HG02678 (cell line): ENCODE measurements at regions not wholly inside any gene's neighbourhood (a gene's known extent, or its start where the extent isn't known, plus 50 kb on each side); places are given as distances from the start of the nearest gene placed in this dataset.
"Not testable (repeated sequence)": the region's sequence is repeated elsewhere in the genome, so short reads cannot be mapped to it uniquely, and the experiment has no call there.

Experiments used
- ATAC-seq: cut with Tn5 transposase; IDR thresholded peaks from one replicate; pipeline ENCODE4 v1.9.1; 2021; ENCODE audit warnings: mild to moderate bottlenecking, moderate library complexity; ENCODE audit not compliant: unreplicated experiment

DNA sequence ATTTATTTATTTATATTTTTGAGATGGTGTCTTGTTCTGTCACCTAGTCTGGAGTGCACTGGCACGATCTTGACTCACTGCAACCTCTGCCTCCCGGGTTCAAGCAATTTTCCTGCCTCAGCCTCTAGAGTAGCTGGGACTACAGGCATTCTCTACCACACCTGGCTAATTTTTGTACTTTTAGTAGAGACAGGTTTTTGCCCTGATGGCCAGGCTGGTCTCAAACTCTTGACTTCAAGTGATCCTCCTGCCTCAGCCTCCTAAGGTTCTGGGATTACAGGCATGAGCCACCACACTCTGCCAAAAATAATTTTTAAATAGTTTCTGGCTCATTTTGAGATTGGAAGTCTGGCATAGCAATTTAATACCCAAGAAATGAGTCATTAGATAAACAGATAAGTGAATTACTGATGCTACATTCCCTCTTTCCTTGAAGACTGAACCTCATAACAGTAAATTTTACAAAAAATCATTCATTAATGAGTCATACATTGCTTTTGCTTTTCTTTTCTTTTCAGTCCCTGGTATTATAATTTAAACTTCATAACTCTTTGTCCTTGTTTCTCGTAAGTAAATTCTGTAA lies 881.6 kb upstream of the PIK3C3 start:
- no peak for ATAC-seq

DNA sequence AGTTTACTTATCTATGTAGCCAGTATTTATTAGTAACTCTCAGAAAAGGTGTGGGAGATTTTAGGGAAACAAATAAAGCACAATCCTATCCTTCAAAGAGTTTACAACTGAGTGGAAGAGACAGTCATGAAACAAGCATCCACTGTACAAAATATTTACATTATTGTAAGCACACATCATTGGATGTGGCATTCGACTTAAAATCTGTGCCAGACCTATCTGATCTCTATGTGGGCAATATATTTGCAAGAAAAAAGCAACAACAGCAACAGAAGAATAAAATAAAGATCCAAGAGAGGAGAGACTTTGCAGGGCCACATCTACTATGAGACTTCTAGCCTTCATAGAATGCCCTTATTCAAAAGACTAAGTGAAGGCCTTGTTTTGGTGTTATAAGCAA lies 882.1 kb upstream of the PIK3C3 start:
- ATAC-seq = no peak

DNA sequence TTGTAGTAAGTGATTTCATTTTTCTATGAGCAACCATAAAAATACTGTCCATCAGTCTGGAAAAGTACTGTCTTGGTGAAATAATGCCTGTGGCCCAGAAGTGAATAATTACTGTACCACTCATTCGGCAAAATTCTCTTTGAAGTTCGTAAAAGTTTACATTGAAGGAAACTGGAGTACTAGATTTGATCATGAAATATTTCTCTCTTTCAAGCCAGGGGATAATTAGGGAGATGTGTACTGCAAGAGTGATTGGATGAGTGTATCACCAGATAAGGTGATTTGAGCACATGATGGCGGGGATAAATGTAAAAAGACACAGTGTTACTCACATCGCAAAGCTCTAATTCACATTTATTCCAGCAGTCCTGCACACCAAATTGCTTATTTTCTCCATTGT lies 883.2 kb upstream of the PIK3C3 start:
- ATAC-seq = no peak

DNA sequence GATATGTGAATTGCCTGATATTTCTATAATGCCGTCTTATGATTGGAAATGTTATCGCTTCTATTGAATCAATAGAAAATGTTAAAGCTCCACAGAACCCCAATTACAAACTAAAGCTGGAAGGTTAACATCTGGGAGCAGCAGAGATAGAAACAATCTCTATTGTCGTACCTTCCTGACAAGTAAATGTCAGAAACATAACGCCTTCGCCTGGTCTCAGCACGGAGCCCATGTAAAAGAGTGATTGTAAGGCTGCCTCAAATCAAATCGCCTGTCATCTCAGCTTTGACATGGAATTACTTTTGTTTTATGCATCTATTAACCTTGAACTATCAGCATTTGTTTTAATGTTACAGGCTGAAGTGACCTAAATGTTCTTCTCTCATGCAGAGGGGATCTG lies 885.9 kb upstream of the PIK3C3 start:
- ATAC-seq = no peak

DNA sequence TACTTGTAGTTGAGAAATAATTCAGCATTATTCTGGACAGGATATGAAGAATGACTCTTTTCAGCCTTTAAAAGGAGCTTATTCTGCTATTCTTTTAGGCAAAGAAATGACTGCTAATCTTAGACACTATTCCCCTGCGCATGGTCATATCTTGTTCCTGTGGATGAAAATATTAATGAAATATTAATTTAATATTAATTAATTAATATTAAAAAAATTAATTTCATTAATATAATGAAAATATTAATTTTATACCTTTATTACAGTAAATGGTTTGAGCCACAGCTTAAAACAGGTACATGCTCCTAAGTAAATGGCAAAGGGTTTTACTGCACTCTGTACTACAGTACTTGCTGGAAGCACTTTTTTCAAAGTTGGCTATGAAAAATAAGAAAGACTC lies 890.1 kb upstream of the PIK3C3 start:
- no peak for ATAC-seq

DNA sequence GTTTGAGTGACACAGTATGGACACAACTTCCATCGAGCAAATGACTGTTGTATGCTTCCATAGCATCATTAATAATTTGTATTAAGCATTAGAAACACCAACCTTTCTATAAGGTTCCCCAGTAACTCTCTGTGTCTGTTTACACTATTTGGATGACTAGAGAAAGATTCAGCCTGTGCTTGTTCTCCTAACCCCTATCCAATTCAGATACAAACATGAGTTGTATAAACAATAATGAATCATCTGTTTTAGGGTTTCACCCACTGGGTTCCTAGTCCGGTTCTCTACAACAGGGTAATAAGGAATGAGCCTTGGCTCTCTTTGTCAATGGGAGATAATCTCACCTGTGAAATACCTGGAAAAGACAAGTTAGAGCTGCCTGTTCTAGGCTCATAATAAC lies 894.1 kb upstream of the PIK3C3 start:
- no peak for ATAC-seq

DNA sequence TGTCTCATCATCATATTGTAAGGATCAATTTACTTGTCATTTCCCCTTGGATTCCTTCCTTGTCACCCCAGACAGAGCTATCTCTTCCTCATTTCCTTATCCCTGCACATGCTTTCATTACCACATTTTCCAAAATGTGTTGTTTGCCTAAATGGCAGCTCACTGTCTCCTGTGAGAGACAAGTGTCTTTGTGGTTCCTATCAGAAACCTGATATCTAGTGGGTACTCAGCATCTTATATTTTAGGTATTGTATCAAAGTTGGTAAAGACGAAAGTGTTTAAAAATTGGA lies 896.0 kb upstream of the PIK3C3 start:
- no peak for ATAC-seq

DNA sequence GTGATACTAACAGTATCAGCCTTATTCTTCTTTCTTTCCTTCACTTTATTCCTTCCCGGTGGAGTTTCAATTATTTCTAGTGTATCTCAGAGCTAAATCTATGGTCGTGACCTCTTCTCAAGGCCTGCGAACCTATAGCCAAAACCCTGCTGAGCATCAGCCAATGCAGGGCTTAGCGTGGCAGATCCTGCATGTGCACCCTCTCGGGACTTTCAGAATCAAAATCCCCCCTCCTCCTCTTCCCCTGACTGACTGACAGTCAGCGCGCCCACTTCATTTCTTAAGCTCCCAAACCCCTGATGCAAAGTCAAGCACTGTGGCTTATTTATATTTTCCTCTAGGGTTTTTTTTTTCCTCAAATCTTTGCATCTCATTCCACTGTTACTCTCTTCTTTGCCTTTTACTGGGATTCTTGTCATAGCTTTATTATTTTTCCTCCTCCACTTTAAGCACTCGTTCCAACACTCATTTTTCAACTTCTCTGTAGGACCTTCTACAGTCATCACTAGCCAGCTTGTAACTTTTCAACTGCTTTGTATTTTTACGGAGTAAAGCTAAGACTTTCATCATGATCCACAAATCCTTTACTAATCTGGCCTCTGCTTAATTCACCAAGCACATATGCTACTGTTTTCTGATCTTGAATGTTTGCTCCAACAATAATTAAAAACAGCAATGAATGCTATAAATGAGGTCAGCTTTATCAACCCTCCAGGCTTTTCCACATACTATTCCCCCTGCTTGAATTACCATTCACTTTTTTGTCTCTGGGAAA lies 896.5 kb upstream of the PIK3C3 start:
- no peak for ATAC-seq

DNA sequence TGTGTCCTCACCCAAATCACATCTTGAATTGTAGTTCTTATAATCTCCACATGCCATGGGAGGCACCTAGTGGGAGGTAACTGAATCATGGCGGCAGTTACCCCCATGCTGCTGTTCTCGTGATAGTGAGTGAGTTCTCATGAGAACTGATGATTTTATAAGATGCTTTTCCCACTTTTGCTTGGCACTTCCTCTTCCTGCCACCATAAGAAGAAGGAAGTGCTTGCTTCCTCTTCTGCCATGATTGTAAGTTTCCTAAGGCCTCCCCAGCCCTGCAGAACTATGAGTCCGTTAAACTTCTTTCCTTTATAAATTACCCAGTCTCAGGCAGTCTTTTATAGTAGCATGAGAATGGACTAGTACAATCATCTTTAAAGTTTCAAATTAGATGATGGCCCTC lies 902.4 kb upstream of the PIK3C3 start:
- no peak for ATAC-seq

DNA sequence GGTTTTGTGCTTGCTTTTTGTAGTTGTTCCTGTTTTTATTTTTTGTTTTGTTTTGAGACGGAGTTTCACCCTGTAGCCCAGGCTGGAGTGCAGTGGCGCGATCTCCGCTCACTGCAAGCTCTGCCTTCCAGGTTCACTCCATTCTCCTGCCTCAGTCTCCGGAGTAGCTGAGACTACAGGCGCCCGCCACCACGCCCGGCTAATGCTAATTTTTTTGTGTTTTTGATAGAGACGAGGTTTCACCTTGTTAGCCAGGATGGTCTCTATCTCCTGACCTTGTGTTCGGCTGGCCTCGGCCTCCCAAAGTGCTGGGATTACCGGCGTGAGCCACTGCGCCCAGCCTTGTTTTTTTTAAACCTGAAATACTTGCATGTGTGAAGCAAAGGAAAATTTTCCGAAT lies 908.8 kb upstream of the PIK3C3 start:
- not testable (repeated sequence) for ATAC-seq

DNA sequence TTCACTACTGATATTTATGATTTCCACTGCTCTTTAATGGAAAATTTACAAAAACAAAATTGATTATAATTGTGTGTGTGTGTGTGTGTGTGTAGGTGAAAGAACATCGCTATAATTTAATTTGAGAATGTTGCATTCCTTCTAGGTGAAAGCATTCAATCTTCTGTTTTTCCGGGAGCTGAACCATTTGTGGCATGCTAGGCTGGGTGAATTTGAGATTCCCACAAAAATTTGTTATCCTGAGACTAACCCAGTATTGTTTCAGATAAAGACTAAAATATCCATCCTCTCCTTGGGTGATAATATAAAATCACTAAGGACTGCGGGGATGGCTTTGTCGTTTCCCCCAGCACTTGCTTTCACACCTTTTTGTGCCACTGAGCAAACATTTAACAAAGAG lies 911.2 kb upstream of the PIK3C3 start:
- no peak for ATAC-seq

DNA sequence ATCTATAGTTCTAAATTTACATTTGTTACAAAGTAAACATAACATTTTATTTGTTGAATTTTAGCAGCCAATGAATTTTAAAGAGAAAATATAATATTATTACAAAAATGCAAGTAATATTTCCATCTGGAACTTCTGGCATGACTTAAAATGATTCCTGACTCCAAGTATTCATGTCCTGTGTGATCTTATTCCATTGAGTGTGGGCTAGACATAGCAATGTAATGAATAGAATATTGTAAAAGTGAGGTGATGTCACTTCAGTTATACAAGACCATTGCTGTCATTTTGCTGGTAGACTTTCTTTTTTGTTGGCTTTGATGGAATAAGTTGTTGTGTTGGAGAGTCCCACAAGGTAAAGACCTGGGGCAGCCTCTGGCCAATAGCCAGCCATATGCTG lies 912.2 kb upstream of the PIK3C3 start:
- no peak for ATAC-seq

DNA sequence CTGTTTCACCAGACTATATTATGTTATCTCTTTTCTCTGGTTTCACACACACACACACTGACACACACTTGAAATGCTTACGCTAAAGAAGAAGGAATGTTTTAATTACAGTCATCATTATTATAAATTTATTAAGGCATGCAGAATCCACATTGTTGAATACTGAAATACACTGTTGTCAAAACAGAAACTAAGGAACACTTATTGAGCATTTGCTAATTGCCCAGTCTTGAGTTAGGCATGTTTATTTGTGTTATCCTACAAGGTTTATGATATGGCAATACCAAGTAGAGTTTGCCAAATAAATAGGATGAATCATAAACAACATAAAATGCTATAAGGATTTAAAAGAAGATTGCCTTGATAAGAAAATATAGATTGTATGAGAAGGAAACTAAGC lies 917.0 kb upstream of the PIK3C3 start:
- no peak for ATAC-seq

DNA sequence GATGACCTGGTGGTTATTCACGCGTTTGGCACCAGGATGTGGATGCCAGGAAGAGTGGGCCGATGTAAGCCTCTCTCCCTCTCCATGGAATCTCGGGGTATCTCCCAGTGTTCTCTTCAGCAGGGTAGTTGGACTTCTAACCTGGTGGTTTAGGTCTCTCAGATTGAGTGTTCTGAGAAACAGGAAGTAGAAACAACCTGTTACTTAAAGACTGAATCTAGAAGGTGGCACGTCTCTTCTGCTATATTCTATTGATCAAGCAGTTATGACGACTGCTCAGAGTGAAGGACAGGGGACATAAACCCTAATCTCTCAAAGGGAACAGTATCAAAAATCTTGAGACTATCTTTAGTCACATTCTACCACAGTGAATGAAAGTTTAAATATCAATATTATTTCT lies 918.7 kb upstream of the PIK3C3 start:
- no peak for ATAC-seq

DNA sequence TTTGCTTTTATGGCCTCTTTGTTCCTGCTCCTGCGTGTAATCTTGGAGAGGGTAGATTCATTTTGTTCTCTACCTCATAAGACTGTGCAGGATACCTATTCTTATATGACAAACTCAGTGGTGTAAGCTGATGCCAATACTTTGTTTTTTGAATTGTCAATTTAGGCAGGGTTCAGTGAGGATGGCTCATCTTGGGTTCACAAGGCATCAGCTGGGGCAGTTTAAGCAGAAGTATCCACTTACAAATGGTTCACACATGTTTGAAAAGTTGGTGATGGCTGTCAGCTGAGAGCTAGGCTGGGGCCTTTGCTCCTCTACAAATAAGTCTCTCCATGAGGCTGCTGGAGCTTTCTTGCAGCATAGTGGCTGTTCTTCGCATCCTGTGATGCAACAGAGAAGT lies 920.6 kb upstream of the PIK3C3 start:
- ATAC-seq = no peak

DNA sequence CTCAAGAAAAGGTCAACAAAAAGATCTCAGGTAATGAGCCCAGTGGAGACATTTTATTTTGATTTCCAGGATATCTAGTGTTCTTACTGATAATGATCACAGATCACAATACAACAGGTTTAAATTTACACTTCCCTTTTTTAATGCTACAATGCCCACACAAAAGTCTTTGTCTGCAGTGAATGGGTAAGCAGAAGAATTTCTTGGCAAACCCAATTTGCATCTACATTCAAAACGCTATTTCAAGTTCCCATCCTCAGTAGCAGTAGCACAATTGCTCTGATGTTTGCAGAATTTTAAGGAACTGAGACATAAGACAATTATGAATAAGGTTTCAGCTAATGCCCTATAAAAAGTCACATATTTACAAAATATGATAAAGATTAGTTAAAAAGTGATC lies 929.4 kb upstream of the PIK3C3 start:
- no peak for ATAC-seq

DNA sequence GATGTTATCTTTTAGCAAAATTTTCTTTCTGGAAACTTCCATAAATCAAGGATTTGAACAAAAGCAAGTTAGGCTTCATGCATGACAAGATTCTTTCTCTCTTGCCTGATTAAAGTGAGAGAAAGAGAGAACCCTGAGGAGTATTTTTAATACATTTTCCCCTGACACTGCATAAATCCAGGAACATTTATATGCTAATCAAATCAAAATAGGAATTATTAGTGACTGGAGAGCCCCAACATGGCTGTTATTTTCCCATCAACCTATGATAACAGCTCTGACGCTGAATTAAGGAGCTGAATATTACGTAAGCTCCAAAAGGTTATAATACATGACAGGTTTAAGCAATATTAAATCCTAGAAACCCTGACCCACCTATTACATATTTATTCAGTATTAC lies 930.2 kb upstream of the PIK3C3 start:
- ATAC-seq = no peak

DNA sequence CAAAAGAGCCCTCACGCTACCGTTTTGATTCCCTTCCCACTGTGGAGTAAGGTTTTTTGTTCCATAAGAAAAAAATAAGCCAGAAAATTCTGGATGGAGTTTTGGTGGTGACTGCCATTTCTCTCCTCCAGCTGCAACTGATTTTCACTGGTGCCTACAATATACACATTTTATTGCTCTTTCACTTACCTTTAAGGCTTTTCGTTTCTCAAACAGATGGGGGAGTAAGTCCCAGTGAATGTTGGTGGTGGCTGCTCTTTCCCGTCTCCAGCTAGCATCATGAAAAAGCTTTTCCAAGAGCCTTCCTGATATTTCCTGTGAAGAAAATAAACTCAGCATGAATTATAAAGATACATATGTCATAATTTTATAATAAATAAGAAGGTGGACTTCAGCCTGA lies 932.5 kb upstream of the PIK3C3 start:
- ATAC-seq = no peak

DNA sequence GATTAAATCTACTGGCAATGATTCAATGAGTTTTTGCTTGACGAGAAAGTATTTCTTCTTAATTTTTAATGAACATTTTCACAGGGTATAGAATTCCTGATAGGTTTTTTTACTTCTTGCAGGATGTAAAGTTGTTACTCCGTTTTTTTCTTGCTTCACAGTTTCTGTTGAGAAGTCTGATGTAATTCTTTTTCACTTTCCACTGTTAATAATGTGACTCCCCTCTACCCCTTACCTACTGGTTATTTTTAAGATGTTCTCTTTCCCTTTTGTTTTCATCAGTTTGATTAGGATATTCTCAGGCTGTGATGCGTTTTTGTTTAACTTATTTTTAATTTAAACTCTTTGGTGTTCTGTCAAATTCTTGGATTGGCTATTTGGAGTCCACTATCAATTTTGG lies 933.9 kb upstream of the PIK3C3 start:
- ATAC-seq = no peak

DNA sequence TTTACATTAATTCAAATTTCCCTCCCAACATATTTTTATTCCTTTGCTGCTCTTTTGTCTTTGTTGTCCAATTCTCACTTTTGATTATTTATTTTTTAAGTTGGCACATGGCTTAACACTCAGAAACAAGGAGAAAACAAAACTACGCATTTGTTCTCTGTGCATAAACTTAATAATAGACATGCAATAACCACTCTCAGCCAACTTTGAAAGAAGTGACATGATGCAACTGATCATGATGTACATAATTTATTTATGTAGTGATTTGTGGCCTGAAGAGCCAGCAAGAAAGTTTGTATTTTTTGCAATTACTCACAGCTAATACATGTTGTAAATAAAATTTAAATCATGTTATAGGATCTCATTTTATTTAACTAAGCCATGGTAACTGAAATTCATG lies 942.8 kb upstream of the PIK3C3 start:
- no peak for ATAC-seq

DNA sequence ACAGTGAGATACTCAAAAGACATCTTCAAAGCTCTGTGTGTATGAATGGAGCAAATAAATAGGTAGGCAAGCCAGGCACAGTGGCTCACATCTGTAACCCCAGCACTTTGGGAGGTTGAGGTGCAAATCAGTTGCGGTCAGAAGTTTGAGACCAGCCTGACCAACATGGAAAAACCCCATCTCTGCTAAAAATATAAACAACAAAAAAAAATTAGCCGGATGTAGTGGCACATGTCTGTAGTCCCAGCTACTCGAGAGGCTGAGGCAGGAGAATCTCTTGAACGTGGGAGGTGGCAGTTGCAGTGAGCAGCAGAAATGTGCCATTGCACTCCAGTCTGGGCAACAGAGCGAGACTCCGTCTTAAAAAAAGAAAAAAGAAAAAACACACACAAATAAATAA lies 945.1 kb upstream of the PIK3C3 start:
- no peak for ATAC-seq

DNA sequence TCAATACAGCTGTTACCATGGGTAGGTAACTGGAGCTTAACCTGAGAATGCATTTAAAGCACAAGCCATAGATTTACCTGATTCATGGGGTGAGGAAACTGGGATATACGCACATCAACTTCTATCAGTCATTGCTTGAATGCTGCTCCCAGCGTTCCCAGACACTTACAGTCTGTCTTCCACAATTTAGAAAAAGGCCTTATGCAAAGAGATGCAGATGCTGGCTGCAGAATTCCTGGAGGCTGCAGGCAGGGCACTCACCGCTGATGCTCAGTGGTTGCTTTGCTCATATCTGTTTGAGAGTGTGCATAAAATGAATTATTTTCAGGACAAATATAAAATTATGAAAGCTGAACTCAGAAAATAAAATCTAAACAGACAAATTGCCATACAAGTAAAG lies 950.7 kb upstream of the PIK3C3 start:
- no peak for ATAC-seq

DNA sequence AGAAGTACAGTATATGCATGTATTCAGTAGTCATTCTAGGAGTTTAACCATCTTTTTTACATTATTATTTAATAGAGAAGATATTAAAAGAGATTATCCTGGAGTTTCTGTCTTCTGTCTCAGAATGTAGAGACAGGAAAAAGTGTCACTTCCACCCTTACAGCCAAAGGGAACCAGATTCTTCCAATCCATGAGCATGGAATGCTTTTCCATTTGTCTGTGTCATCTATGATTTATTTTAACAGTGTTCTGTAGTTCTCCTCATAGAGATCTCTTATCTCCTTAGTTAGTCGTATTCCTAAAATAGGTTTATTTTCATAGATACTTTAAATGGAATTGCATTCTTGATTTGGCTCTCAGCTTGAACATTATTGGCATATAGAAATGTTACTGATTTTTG lies 959.5 kb upstream of the PIK3C3 start:
- ATAC-seq = no peak
